ENCODE measurements at regions not wholly inside any gene's neighbourhood (a gene's known extent, or its start where the extent isn't known, plus 50 kb on each side); places are given as distances from the start of the nearest gene placed in this dataset.

- no peaks in the 10 kb centered on the region for H3K36me3 ChIP-seq (ENCODE audit: low read depth, low read length)
- intact Hi-C loops (cut with micrococcal nuclease) = no loop called here
- no peak overlapping the region for H3K9ac ChIP-seq (ENCODE audit: low read length)
- H3K79me2 ChIP-seq (ENCODE audit: low read length) = no peaks in the 10 kb centered on the region
- no peak for TF ChIP-seq EZH2 (IDR thresholded peaks at IDR 0.05; ENCODE audit: low read length, unreplicated experiment)
- TF ChIP-seq CTCF (conservative IDR thresholded peaks at IDR 0.05; ENCODE audit: low read depth, low read length) = no peak
- no peak for TF ChIP-seq EZH2phosphoT487 (IDR thresholded peaks at IDR 0.05; ENCODE audit: borderline replicate concordance, low read length)
- DNase-seq = no peak
- H3K9me2 ChIP-seq (replicated peaks; ENCODE audit: low read length) = no peaks in the 10 kb centered on the region
- ChIA-PET POLR2A (ENCODE audit: unreplicated experiment) (no interaction called here), CTCF (no interaction called here)
- H2AFZ ChIP-seq (ENCODE audit: low read length) = no peak overlapping the region
- H3K9me3 ChIP-seq (ENCODE audit: low read length) = no peaks in the 10 kb centered on the region
- no peaks in the 10 kb centered on the region for H3K4me1 ChIP-seq (ENCODE audit: insufficient read depth, low read length)
- no peak overlapping the region for H3K27ac ChIP-seq (ENCODE audit: low read length)
- H3K27me3 ChIP-seq (ENCODE audit: low read length) = no peaks in the 10 kb centered on the region
- no peaks in the 10 kb centered on the region for H4K20me1 ChIP-seq (ENCODE audit: low read length)
- ATAC-seq = no peak
- H3K4me2 ChIP-seq (ENCODE audit: low read length) = no peak overlapping the region
- H3K4me3 ChIP-seq (ENCODE audit: low read length) = no peak overlapping the region
- no peaks in the 10 kb centered on the region for H3F3A ChIP-seq (ENCODE audit: low read length, unreplicated experiment)
- no TSS peak for BruUV-seq (replicated peaks)
Observed at GRCh38 chr4:31667686-31668085, 947.5 kb downstream of the PCDH7 start.

GRCh38 chr4:31674313-31674947 lies 954.3 kb downstream of the PCDH7 start:
- H3K27ac ChIP-seq (ENCODE audit: low read length) = no peak overlapping the region
- no peak overlapping the region for H2AFZ ChIP-seq (ENCODE audit: low read length)
- no peaks in the 10 kb centered on the region for H3K27me3 ChIP-seq (ENCODE audit: low read length)
- H3K9ac ChIP-seq (ENCODE audit: low read length) = no peak overlapping the region
- H3K9me3 ChIP-seq (ENCODE audit: low read length) = no peaks in the 10 kb centered on the region
- H3K9me2 ChIP-seq (replicated peaks; ENCODE audit: low read length) = no peaks in the 10 kb centered on the region
- intact Hi-C loops (cut with micrococcal nuclease) = loop anchor here (1.0 to 10.0 kb wide), 4 partner anchors 212 to 957 kb away; no protein-coding TSS in a partner anchor
- H3K79me2 ChIP-seq (ENCODE audit: low read length) = no peaks in the 10 kb centered on the region
- no peaks in the 10 kb centered on the region for H3K4me1 ChIP-seq (ENCODE audit: insufficient read depth, low read length)
- H3K4me2 ChIP-seq (ENCODE audit: low read length) = no peak overlapping the region
- no peak overlapping the region for H3K4me3 ChIP-seq (ENCODE audit: low read length)
- no peaks in the 10 kb centered on the region for H3K36me3 ChIP-seq (ENCODE audit: low read depth, low read length)
- ATAC-seq (peak; percentile 54; the same call in 1 of the 2 replicates), DNase-seq (peak; percentile 54)
- BruUV-seq (replicated peaks) = no TSS peak
- H4K20me1 ChIP-seq (ENCODE audit: low read length) = no peaks in the 10 kb centered on the region
- ChIA-PET POLR2A (ENCODE audit: unreplicated experiment) (no interaction called here), CTCF (interaction anchor here (0.6 kb wide), 1 partner anchor 306 kb away, joined by 3 read pairs; no protein-coding TSS in a partner anchor)
- TF ChIP-seq EZH2 (IDR thresholded peaks at IDR 0.05; ENCODE audit: low read length, unreplicated experiment) (no peak), EZH2phosphoT487 (IDR thresholded peaks at IDR 0.05; ENCODE audit: borderline replicate concordance, low read length) (no peak), CTCF (conservative IDR thresholded peaks at IDR 0.05; ENCODE audit: low read depth, low read length) (peak; percentile 53)
- H3F3A ChIP-seq (ENCODE audit: low read length, unreplicated experiment) = no peaks in the 10 kb centered on the region

- CTCF ChIA-PET = no interaction called here
- no peak for ATAC-seq
Observed at GRCh38 chr4:31678356-31678755, 958.2 kb downstream of the PCDH7 start.

More at GRCh38 chr4:31678356-31678755, 958.2 kb downstream of the PCDH7 start:
- H4K20me1 ChIP-seq (ENCODE audit: low read length) = no peaks in the 10 kb centered on the region
- TF ChIP-seq EZH2phosphoT487 (IDR thresholded peaks at IDR 0.05; ENCODE audit: borderline replicate concordance, low read length) (no peak), EZH2 (IDR thresholded peaks at IDR 0.05; ENCODE audit: low read length, unreplicated experiment) (no peak), CTCF (conservative IDR thresholded peaks at IDR 0.05; ENCODE audit: low read depth, low read length) (no peak)
- no peaks in the 10 kb centered on the region for H3F3A ChIP-seq (ENCODE audit: low read length, unreplicated experiment)
- H3K9me2 ChIP-seq (replicated peaks; ENCODE audit: low read length) = no peaks in the 10 kb centered on the region
- no peak overlapping the region for H2AFZ ChIP-seq (ENCODE audit: low read length)
- POLR2A ChIA-PET (ENCODE audit: unreplicated experiment) = no interaction called here
- no peak overlapping the region for H3K4me2 ChIP-seq (ENCODE audit: low read length)
- H3K4me3 ChIP-seq (ENCODE audit: low read length) = no peak overlapping the region
- no peaks in the 10 kb centered on the region for H3K79me2 ChIP-seq (ENCODE audit: low read length)
- BruUV-seq (replicated peaks) = no TSS peak
- H3K4me1 ChIP-seq (ENCODE audit: insufficient read depth, low read length) = no peaks in the 10 kb centered on the region
- H3K27ac ChIP-seq (ENCODE audit: low read length) = no peak overlapping the region
- H3K36me3 ChIP-seq (ENCODE audit: low read depth, low read length) = no peaks in the 10 kb centered on the region
- no peak for DNase-seq
- no peaks in the 10 kb centered on the region for H3K9me3 ChIP-seq (ENCODE audit: low read length)
- intact Hi-C loops (cut with micrococcal nuclease) = loop anchor here (10.0 kb wide), 1 partner anchor 634 kb away; no protein-coding TSS in a partner anchor
- no peaks in the 10 kb centered on the region for H3K27me3 ChIP-seq (ENCODE audit: low read length)
- no peak overlapping the region for H3K9ac ChIP-seq (ENCODE audit: low read length)
